ENCODE measurements at regions not wholly inside any gene's neighbourhood (a gene's known extent, or its start where the extent isn't known, plus 50 kb on each side); places are given as distances from the start of the nearest gene placed in this dataset.

DNA sequence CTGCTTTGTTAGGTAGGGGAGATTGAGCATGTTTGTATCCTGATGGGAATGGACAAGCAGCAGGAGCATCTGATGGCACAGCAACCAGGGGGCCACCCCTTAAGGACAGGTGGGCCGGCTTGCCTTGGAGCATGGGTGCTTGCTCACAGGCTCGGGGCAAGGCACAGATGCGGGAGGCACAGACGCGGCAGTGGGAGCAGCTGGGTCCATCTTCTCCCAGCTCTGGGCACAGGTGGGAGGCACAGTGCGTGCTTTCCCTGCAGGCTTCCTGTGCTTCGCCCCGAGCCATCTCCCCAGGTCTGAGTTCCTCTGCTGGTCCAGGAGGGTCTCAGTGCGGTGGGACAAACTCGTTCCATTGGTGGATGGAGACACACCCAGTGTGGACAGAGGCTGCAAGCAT is 73.6 kb upstream of the BHLHE23 start:
- DNase-seq (ENCODE audit: low spot score) = no peak
- intact Hi-C loops (cut with DNase I) = no loop called here

DNA sequence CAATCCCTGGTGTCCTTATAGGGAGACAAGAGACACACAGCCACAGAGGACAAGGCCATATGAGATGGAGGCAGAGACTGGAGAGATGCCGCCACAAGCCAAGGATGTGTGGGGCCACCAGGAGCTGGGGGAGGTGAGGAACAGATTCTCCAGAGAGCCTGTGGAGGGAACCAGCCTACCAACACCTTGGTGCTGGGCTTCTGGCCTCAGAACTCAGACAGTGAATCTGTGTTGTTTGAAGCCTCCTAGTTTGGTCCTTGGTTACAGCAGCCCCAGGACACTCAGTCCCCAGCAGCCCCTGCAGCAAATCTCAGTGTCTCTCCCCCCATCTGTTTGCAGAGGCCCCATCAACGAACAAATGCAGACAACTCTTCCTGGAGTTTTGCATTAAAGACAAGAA is 73.2 kb upstream of the BHLHE23 start:
- peak; percentile 11 for DNase-seq (ENCODE audit: low spot score)
- intact Hi-C loops (cut with DNase I) = no loop called here

DNA sequence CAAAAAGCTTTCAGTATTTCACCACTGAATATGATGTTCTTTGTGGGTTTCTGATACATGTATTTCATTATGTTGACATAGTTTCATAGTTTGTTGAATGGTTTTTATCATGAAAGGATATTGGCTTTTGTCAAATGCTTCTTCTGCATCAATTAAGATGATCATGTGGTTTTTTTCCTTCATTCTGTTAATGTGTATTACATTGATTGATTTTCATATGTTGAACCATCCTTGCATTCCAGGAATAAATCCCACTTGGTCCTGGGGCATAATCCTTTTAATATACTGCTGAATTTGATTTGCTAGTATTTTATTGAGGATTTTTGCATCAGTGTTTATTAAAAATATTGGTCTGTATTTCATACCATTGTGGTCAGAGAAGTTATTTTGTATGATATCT is 70.9 kb upstream of the BHLHE23 start:
- DNase-seq (ENCODE audit: low spot score) = no peak
- intact Hi-C loops (cut with DNase I) = no loop called here

DNA sequence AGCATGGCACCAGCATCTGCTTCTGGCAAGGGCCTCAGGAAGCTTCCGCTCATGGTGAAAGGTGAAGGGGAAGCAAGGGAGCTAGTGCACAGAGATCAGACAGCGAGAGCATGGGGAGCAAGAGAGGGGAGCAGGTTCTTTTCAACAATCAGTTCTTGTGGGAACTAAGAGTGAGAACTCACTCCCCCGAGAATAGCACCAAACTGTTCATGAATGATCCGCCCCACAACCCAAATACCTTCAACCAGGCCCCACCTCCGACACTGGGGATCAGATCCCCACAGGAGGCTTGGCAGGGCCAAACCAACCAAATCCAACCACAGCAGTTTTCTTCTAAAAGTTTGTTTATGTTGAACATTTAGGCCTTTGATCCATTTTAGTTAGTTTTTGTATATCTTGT is 69.7 kb upstream of the BHLHE23 start:
- peak; percentile 16 for DNase-seq (ENCODE audit: low spot score)
- intact Hi-C loops (cut with DNase I) = no loop called here

DNA sequence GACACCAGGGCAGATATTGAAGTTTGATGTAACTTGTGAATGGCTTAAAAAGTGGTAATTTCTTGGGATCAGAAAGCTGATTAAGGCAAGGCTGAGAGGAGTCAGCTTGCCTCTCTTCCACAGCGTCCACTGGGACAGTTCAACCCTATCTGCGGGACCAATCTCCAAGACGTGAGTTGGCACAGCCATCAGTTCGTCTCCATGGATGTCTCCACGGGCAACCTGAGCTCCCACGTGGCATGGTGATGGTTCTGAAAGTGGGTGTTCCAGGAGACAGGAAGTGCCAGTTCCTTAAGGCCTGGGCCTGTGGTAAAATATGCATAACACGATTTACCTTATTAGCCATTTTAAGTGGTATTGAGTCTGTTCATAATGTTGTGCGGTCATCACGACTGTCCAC is 67.9 kb upstream of the BHLHE23 start:
- intact Hi-C loops (cut with DNase I) = no loop called here
- DNase-seq (ENCODE audit: low spot score) = peak; percentile 23

DNA sequence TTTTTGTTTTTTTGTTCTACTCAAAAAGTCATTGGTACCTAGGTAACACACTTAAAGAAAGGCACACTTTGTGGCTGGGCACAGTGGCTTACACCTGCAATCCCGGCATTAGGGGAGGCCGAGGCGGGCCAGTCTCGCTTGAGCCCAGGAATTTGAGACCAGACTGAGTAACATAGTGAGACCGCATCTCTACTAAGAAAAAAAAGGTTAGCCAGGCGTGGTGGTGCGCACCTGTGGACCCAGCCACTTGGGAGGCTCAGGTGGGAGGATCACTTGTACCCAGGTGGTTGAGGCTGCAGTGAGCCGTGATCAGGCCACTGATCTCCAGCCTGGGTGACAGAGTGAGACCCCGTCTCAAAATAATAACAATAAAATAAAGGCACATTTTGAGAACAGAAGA is 67.4 kb upstream of the BHLHE23 start:
- peak; percentile 50 for DNase-seq (ENCODE audit: low spot score)
- intact Hi-C loops (cut with DNase I) = no loop called here

DNA sequence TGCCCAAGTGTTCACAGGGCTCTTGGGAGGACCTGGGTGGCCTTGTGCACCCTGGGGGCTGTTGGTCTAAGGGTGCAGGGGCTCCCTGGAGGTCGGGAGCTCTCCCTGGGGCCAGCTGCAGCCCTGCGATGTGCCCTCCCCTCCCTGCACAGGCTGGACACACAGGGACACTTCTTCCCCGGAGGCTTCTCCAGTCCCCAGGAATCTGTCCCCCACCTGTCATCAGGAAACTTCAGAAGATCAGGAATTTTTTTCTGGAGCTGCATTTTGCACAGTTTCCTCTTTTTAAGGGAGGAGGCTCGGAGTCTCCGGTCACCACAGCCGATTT is 66.9 kb upstream of the BHLHE23 start:
- intact Hi-C loops (cut with DNase I) = no loop called here
- peak; percentile 8 for DNase-seq (ENCODE audit: low spot score)

DNA sequence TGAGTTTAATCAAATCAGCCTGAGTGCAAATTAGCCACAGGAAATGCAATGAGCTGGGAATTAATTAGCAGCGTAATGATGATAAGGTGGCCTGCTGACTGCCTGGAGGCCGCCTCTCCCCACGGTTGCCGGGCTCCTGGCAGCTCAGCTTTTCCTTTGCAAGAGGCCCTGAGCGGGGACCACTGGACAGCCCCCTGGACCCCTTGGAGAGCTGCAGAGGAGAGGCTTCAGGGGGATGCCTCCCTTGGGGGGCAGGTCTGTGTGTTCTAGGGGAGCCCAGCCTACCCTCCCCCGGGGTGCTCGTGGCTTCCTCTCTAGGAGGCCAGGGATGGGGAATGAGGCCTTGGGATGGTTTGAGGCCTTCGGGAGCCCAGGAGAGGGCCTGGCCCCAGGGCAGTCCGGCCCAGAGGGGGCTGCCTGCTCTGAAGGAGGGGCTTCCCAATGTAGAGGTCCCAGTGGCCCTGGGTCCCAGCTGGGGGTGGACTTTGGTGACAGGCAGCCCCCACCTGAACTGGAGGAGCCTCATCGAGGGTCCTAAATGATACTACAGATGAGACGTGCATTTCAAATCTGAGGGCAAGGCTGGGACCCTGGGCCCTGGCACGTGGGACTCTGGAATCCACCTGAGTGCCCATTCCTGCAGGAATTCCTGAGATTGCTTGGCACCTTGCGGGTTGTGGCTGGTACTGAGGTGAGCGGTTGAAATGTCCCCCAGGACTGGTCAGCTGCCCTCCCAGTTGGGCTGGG is 66.4 kb upstream of the BHLHE23 start:
- peak; percentile 72 for DNase-seq (ENCODE audit: low spot score)

DNA sequence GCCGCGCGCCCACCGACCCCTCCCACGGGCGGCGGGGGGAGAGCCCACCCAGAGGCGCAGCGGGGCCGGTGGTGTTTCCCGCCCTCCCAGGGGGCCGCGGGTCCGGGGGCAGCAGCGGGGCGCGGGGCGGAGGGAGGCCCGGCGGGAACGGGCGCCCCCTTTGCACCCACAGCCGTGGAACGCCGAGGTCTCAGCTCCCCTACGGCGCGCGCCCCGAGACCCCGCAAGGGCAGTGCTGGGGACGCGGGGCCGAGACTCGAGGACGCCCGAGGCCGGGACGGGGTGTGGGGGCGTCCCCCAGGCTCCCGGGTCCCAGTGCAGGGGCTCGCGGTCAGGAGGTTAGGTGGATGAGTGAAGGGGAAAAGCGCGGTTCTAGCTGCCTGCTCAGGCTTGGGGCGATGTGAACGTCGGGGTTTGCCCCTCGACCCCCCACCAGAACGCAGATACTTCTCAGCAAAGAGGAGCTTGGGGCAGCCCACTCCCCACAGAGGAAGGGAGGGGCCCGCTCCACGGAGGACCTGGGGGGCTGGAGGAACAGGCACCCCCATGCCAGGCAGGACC is 65.5 kb upstream of the BHLHE23 start:
- intact Hi-C loops (cut with DNase I) = no loop called here
- peak; percentile 77 for DNase-seq (ENCODE audit: low spot score)

More for the DNA sequence above, 66.4 kb upstream of the BHLHE23 start:
- intact Hi-C loops (cut with DNase I) = no loop called here

DNA sequence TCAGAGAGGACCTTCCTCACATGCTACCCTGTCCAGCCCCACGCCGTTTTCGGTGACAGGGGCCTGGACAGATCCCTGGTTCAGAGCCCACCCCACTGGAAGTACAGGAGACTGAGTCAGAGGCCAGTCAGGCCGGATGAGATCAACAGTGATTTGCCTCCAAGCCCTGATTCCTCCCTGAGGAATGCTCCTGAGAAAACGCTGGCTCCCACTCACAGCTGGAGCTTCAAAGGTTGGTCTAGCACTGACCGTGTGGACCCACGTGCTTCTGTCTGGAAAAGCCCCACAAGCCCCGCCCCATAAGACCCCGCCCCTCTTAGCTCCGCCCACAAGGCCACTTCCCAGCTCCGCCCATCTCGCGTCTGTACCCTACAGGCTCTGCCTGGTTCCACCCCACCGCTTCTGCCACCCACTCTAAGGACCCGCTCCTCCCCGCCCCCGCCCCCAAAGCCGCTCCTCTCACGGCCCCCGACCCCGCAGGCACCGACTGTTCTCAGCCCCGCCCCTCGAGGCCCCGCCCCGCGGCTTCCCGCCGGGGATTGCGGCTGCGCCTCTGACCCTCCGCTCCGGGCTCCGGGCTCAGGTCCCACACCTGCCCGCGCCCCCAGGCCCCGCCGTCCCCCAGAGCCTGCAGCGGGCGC is 64.9 kb upstream of the BHLHE23 start:
- DNase-seq (ENCODE audit: low spot score) = peak; percentile 67
- intact Hi-C loops (cut with DNase I) = no loop called here

DNA sequence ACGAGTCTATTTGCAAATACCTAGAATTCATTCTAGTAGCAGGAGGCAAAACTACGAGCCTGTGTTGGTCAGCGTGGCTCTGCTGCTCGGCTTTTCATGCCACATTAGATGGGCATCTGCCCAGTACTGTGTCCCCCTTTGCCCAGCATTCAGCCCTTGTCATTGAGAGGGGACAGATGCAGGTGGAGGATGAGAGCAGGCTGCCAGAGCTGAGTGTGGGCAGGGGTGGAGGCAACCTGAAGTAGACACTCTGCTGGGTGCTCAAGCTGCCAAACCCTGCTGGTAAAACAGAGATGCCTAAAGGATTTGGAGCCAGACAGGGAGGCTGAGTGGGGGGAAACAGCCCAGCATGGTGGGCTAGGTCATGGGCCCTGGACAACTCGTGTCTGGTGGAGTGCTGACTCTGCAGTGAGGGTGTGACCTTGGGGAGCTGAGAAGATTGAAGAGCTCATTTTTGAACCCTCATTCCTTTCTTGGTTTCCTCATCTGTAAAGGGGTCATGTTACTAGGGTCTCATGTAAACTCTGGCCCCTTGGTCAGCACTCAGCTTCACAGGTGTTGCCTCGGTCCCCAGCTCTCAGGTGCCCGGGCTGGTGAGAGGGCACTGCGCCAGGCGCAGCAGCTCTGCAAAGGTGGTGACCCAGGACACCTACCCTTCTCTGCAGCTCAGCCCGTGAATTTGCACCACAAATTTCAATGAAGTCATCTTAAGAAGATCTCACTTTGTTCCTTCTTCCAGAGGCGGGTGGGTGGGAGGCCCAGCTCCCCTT is 64.2 kb upstream of the BHLHE23 start:
- intact Hi-C loops (cut with DNase I) = no loop called here
- peak; percentile 34 for DNase-seq (ENCODE audit: low spot score)

DNA sequence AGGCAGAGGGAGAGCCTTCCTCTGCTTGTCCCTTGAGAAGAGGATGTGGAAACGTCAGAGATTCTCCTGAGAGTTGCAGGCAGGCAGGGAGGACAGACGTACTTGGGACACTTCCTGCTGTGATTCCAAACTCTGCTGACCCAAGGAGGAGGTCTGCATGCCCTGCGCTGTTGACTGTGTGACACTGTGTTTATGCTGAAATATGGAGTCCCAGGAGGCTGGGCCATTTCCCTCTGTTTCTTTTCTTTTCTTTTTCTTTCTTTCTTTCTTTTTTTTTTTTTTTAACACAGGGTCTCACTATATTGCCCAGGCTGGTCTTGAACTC is 63.5 kb upstream of the BHLHE23 start:
- DNase-seq (ENCODE audit: low spot score) = peak; percentile 23
- intact Hi-C loops (cut with DNase I) = no loop called here

DNA sequence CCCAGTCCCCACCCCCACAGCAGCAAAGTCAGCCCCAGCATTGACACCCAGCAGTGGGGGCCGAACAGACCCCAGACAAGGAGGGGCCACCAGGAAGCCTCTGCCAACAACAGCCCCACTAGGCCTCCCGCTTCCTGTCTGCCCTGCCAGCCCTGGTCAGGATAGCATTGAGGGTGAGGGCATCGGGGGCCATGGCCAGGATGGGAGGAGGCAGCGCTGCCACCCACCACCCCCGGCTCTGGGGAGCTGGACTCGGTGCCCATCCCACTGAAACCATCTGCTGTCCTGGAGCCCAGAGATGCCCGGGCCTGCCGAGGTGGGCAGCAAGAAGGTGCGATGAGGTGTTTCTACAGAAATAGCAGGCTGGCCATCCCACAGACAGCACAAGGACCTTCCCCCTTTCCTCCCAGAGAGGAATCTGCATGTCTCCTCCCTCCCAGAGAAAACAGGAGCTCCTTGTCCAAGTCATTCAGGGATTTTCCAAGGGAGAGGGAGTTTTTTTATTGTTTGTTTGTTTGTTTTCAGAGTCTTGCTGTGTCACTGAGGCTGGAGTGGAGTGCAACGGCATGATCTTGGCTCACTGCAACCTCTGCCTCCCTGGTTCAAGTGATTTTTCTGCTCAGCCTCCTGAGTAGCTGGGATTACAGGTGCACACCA is 62.1 kb upstream of the BHLHE23 start:
- peak; percentile 72 for DNase-seq (ENCODE audit: low spot score)
- intact Hi-C loops (cut with DNase I) = no loop called here

DNA sequence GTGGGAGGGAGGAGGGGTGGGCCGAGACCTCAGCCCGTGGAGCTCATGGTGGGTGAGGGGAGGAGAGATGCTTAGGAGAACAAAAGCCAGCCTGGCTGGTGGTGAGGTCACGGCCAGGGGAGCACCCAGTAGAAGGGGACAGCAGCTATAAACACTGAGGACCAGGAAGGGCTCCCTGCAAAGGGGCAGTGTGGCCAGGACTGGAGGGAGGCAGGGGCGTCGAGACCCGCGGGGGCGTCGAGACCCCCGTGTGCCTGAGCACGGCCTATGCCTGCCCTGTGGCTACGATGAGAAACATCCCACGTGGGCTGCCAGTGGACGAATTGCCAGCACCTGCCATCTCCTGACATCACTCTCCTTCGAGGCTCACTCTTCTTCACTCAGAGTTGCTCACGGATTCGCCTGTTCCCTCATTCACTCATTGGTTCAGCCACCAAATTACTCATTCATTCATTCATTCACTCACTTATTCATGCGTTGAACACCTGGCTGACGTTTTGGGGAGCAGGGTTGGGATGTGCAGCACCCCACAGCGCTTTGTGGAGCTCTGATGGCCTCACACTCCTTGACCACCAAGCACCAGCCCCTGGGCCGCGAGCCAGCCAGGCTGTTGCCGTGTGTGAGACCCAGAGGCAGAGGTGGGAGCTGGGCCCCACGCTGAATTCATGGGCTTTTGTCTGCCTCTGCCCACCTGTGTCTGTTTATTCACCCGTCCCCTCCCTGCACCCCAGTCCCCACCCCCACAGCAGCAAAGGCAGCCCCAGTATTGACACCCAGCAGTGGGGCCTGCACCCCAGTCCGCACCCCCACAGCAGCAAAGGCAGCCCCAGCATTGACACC is 61.2 kb upstream of the BHLHE23 start:
- intact Hi-C loops (cut with DNase I) = no loop called here
- peak; percentile 49 for DNase-seq (ENCODE audit: low spot score)

DNA sequence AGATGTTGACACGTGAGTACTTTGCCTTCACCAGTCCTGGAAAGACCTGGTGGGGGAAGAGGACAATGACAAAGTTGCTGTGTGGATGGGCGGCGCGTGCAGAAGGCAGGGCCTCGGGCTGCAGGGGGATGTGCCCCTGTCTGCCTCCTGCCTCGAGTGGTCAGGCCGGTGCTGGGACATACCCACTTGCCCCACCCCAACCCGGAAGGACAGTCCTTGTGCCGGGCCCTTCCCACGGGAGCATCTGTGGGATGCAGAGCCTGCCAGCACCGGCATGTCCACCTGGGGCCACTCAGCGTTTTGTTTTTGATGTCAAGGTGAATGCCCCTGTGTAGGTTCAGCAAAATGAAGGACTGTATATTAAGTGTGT is 60.5 kb upstream of the BHLHE23 start:
- intact Hi-C loops (cut with DNase I) = no loop called here
- peak; percentile 58 for DNase-seq (ENCODE audit: low spot score)

DNA sequence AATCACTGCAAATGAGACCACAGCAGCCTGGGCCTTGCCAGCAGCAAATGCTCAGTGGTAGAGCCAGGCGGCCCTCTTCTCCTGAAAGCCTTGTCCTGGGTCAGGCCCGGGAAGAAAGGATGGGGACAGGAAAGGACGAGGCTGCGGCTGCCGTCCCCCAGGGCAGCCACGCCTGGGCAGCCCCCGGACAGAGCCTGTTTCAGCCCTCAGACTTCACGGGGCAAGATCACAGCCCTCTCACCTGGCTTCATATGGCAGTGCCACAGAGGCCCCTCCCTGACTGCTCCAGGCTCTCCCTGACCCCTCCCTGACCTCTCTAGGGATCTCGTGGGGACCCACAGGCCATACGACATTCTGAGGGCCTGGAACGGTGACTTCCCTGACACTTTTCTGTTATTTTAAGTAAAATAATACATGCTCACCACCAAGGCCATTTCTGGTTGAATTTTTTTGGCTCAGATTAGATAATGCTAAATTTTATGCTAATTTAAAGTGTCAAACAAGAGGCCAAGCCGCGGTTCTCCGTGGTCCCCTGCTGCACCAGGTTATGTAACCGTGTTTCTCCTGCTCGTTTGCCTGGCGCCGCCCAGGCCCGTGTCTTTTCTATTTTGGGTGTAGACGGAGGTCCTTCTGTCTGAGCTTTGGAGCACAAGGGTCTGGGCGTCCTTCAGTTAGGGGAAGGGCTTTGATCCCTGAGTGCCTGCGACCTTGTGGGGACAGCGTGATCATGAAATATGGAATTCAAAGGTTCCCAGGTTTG is 59.9 kb upstream of the BHLHE23 start:
- intact Hi-C loops (cut with DNase I) = no loop called here
- peak; percentile 50 for DNase-seq (ENCODE audit: low spot score)

DNA sequence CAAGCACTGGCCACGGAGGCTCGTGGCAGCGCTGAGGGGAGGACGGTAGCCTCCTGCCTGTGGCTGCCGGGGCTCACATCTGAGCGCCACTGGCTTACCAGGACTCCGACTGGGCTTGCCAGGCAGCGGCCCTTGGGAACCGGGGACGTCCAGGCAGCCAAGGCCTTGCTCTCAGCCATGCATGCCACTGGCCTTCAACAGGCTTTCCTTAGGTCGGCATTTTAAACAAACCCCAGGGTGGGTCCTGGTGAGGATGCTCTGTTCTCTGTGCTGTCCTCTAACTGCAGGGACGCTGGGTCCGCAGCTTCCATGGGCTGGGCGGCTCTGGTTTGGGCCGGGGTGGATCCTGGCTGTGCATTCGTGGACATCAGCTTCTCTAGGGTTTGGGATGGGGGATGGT is 59.1 kb upstream of the BHLHE23 start:
- intact Hi-C loops (cut with DNase I) = no loop called here
- peak; percentile 76 for DNase-seq (ENCODE audit: low spot score)

Measured in posterior vena cava (tissue), 2 donors.